Mammary epithelial cell (primary cell): ENCODE measurements at regions not wholly inside any gene's neighbourhood (a gene's known extent, or its start where the extent isn't known, plus 50 kb on each side); places are given as distances from the start of the nearest gene placed in this dataset.

Experiments
- CTCF ChIP-seq, 2 donors: IDR thresholded peaks in 1 of 2; conservative IDR thresholded peaks in 1 of 2; 2 replicates each; pipeline ENCODE4 v1.5.1; 2011 to 2012; ENCODE audit warnings: inconsistent platforms in 2 of 2, low read length in 2 of 2, mild to moderate bottlenecking in 2 of 2, control low read depth in 1 of 2, low read depth in 1 of 2; ENCODE audit not compliant: insufficient read depth in 1 of 2; ENCODE audit errors: extremely low read depth in 1 of 2
- EZH2 ChIP-seq: IDR thresholded peaks from 2 replicates; pipeline ENCODE4 v1.6.1; 2012; ENCODE audit warnings: low read length, inconsistent platforms, borderline replicate concordance

DNA sequence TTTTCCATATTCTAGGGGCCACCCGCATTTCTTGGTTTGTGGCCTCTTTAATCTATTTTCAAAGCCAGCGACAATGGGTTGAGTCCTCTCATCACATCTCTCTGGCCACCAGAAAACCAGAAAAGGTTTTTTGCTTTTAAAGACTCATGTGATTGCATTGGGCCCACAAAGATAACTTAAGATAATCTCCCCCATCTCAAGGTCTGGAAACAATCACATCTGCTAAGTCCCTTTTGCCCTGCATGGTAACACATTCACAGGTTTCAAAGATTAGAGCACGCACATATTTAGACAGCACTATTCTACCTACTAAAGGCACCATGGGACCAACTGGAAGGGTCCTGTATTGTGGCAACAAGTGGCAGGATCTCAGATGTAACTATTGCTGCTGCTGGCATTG, 147.0 kb upstream of the MIR17HG start:
- no peak for TF ChIP-seq EZH2
- no peak for TF ChIP-seq CTCF (conservative IDR thresholded peaks at IDR 0.05 in 1 of 2, IDR thresholded peaks at IDR 0.05 in 1 of 2; ENCODE audit: extremely low read depth in 1 of 2, insufficient read depth in 1 of 2, low read depth in 1 of 2, low read length in 2 of 2)
